ENCODE measurements at regions not wholly inside any gene's neighbourhood (a gene's known extent, or its start where the extent isn't known, plus 50 kb on each side); places are given as distances from the start of the nearest gene placed in this dataset.

DNA sequence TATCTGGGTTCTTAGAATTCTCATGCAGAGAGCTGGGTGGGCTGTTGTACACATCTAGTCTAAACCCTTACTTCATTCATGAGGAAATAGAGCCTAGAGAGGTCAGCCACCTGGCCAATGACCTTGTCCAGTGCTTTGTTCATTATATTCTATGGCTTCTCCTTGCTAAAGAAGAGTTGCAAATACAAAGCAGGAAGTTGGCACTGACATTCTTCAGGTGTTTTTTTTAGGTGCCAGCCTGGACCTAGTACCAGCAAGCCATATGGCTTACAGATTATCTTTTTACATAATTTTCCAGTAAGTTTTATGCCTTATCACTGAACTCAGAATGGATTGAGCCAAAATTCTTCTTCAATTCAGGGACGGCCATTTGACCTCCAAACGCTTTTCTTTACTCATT lies 54.7 kb upstream of the PGM2 start:
- no peaks in the 10 kb centered on the region for H3K36me3 Mint-ChIP-seq (ENCODE audit: low read depth)
- no peaks in the 10 kb centered on the region for H3K9me3 Mint-ChIP-seq
- H3K36me3 ChIP-seq (ENCODE audit: insufficient read depth, low read length), result no peaks in the 10 kb centered on the region
- intact Hi-C loops (cut with DNase I, micrococcal nuclease), result loop anchor here in 1 of 2 experiments (5.0 kb wide), 1 partner anchor 79 kb away; no protein-coding TSS in a partner anchor
- H3K27ac ChIP-seq (ENCODE audit: low read depth in 1 of 2, low read length in 2 of 2), result no peak overlapping the region
- H3K27me3 Mint-ChIP-seq, result no peaks in the 10 kb centered on the region
- H3K27ac Mint-ChIP-seq, result no peak overlapping the region
- no peaks in the 10 kb centered on the region for H3K9me3 ChIP-seq (ENCODE audit: control insufficient read depth in 1 of 2, insufficient read depth in 1 of 2, low read length in 2 of 2)
- TF ChIP-seq CTCF (IDR thresholded peaks at IDR 0.05), result no peak
- CTCF ChIA-PET, result no interaction called here
- POLR2A ChIA-PET, result no interaction called here
- no peak overlapping the region for H3K4me3 Mint-ChIP-seq
- peaks cover 6% of the 10 kb centered on the region for H3K4me1 Mint-ChIP-seq (ENCODE audit: low read depth)
- H3K4me3 ChIP-seq (ENCODE audit: low read length), result no peak overlapping the region
- peaks cover 4% of the 10 kb centered on the region for H3K4me1 ChIP-seq (ENCODE audit: insufficient read depth, low read length)
- H3K27me3 ChIP-seq (ENCODE audit: control insufficient read depth in 1 of 2, insufficient read depth in 2 of 2, low read length in 2 of 2), result no peaks in the 10 kb centered on the region
- no peak for ATAC-seq (ENCODE audit: poor library complexity)
- no peak for DNase-seq

DNA sequence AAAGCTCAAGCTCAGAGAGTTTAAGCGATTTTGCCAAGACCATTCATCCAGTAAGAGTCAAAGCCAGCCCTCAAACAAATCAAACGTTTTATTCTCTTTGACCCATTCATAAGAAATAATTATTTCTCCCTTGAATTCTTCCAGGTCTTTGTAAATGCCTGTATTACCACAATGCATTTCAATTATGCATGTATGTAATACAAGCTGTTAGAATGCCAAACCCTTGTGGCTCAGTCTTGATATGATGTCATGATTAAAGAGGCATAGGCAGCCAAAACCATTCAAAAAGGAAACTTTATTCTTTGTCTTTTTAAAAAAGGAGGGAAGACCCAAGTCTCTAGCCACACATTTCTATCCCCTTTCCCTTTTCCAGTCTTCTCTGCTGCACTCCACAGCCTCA lies 56.5 kb upstream of the PGM2 start:
- no peak for ATAC-seq (ENCODE audit: poor library complexity)
- no peaks in the 10 kb centered on the region for H3K27me3 ChIP-seq (ENCODE audit: control insufficient read depth in 1 of 2, insufficient read depth in 2 of 2, low read length in 2 of 2)
- no peaks in the 10 kb centered on the region for H3K9me3 Mint-ChIP-seq
- POLR2A ChIA-PET, result no interaction called here
- no peak overlapping the region for H3K4me3 Mint-ChIP-seq
- peaks cover 6% of the 10 kb centered on the region for H3K4me1 Mint-ChIP-seq (ENCODE audit: low read depth)
- intact Hi-C loops (cut with DNase I, micrococcal nuclease), result loop anchor here in 1 of 2 experiments (5.0 kb wide), 1 partner anchor 78 kb away; no protein-coding TSS in a partner anchor
- peaks cover 4% of the 10 kb centered on the region for H3K4me1 ChIP-seq (ENCODE audit: insufficient read depth, low read length)
- no peak overlapping the region for H3K4me3 ChIP-seq (ENCODE audit: low read length)
- TF ChIP-seq CTCF (IDR thresholded peaks at IDR 0.05), result no peak
- no peaks in the 10 kb centered on the region for H3K36me3 Mint-ChIP-seq (ENCODE audit: low read depth)
- no peaks in the 10 kb centered on the region for H3K27me3 Mint-ChIP-seq
- no peak for DNase-seq
- CTCF ChIA-PET, result no interaction called here
- no peaks in the 10 kb centered on the region for H3K9me3 ChIP-seq (ENCODE audit: control insufficient read depth in 1 of 2, insufficient read depth in 1 of 2, low read length in 2 of 2)
- H3K27ac ChIP-seq (ENCODE audit: low read depth in 1 of 2, low read length in 2 of 2), result no peak overlapping the region
- no peaks in the 10 kb centered on the region for H3K36me3 ChIP-seq (ENCODE audit: insufficient read depth, low read length)
- no peak overlapping the region for H3K27ac Mint-ChIP-seq

- Histone ChIP-seq H3K27me3 (ENCODE audit: control insufficient read depth in 1 of 2, insufficient read depth in 2 of 2, low read length in 2 of 2) (no peaks in the 10 kb centered on the region), H3K9me3 (ENCODE audit: control insufficient read depth in 1 of 2, insufficient read depth in 1 of 2, low read length in 2 of 2) (no peaks in the 10 kb centered on the region), H3K36me3 (ENCODE audit: insufficient read depth, low read length) (no peaks in the 10 kb centered on the region), H3K27ac (ENCODE audit: low read depth in 1 of 2, low read length in 2 of 2) (no peak overlapping the region), H3K4me1 (ENCODE audit: insufficient read depth, low read length) (peaks cover 4% of the 10 kb centered on the region), H3K4me3 (ENCODE audit: low read length) (no peak overlapping the region)
- DNase-seq (no peak), ATAC-seq (ENCODE audit: poor library complexity) (no peak)
- no peaks in the 10 kb centered on the region for H3K36me3 Mint-ChIP-seq (ENCODE audit: low read depth)
- ChIA-PET POLR2A (no interaction called here), CTCF (no interaction called here)
- H3K27me3 Mint-ChIP-seq, result no peaks in the 10 kb centered on the region
- H3K9me3 Mint-ChIP-seq, result no peaks in the 10 kb centered on the region
- H3K4me3 Mint-ChIP-seq, result no peak overlapping the region
- H3K27ac Mint-ChIP-seq, result no peak overlapping the region
- TF ChIP-seq CTCF (IDR thresholded peaks at IDR 0.05), result no peak
- peaks cover 6% of the 10 kb centered on the region for H3K4me1 Mint-ChIP-seq (ENCODE audit: low read depth)
- intact Hi-C loops (cut with DNase I, micrococcal nuclease), result no loop called here
These were observed 57.0 kb upstream of the PGM2 start for GRCh38 chr4:37769391-37769989.
